Smooth muscle cell (in vitro differentiated cells): ENCODE measurements at regions not wholly inside any gene's neighbourhood (a gene's known extent, or its start where the extent isn't known, plus 50 kb on each side); places are given as distances from the start of the nearest gene placed in this dataset.

Source experiments
- DNase-seq: peaks from one replicate; lab custom pipeline; 2025; ENCODE audit not compliant: unreplicated experiment; lab: John Stamatoyannopoulos, UW
- H2AFZ ChIP-seq: fragments of 200-600 bp; sonication (generic); 2 replicates; pipeline ENCODE4 v1.6.0; 2016; ENCODE audit warnings: antibody characterized with exemption, low read depth, mild to moderate bottlenecking
- H3F3A ChIP-seq: fragments of 200-600 bp; sonication (generic); 2 replicates; pipeline ENCODE4 v1.6.0; 2017; ENCODE audit warnings: antibody characterized with exemption, low read depth
- H3K27ac ChIP-seq: fragments of 200-600 bp; sonication (generic); 2 replicates; pipeline ENCODE4 v1.5.1; 2016; ENCODE audit warnings: low read depth, mild to moderate bottlenecking
- H3K27me3 ChIP-seq: fragments of 200-600 bp; sonication (generic); 2 replicates; pipeline ENCODE4 v1.6.1; 2016; ENCODE audit warnings: low read depth, mild to moderate bottlenecking
- H3K36me3 ChIP-seq: fragments of 200-600 bp; sonication (generic); 2 replicates; pipeline ENCODE4 v1.5.1; 2016; ENCODE audit warnings: low read depth
- H3K4me1 ChIP-seq: fragments of 200-600 bp; sonication (generic); 2 replicates; pipeline ENCODE4 v1.5.1; 2016; ENCODE audit warnings: low read depth
- H3K4me2 ChIP-seq: fragments of 200-600 bp; sonication (generic); 2 replicates; pipeline ENCODE4 v1.6.0; 2016; ENCODE audit warnings: mild to moderate bottlenecking
- H3K4me3 ChIP-seq: fragments of 200-600 bp; sonication (generic); 2 replicates; pipeline ENCODE4 v1.5.1; 2016; ENCODE audit warnings: mild to moderate bottlenecking
- H3K79me2 ChIP-seq: fragments of 200-600 bp; sonication (generic); 2 replicates; pipeline ENCODE4 v1.6.0; 2016; ENCODE audit warnings: low read depth, mild to moderate bottlenecking
- H3K9ac ChIP-seq: fragments of 200-600 bp; sonication (generic); 2 replicates; pipeline ENCODE4 v1.6.0; 2016; ENCODE audit warnings: low read depth
- H3K9me3 ChIP-seq: fragments of 200-600 bp; sonication (generic); replicated peaks from 2 replicates; pipeline ENCODE4 v1.5.1; 2016; ENCODE audit warnings: low read depth
- H4K20me1 ChIP-seq: fragments of 200-600 bp; sonication (generic); 2 replicates; pipeline ENCODE4 v1.6.0; 2016; ENCODE audit warnings: low read depth
- WGBS: methylation state at CpG from one replicate; pipeline ENCODE4 v1.1.7; 2016; ENCODE audit warnings: low lambda C conversion rate; 5-methylcytosine and 5-hydroxymethylcytosine counted together
- TF ChIP-seq, protein P1 (sequence below): fragments of 200-600 bp; sonication (generic); IDR thresholded peaks from 2 replicates; pipeline ENCODE4 v1.5.1; 2017; ENCODE audit warnings: borderline replicate concordance, mild to moderate bottlenecking, antibody characterized with exemption; ENCODE audit not compliant: insufficient read depth, poor library complexity, severe bottlenecking

DNA sequence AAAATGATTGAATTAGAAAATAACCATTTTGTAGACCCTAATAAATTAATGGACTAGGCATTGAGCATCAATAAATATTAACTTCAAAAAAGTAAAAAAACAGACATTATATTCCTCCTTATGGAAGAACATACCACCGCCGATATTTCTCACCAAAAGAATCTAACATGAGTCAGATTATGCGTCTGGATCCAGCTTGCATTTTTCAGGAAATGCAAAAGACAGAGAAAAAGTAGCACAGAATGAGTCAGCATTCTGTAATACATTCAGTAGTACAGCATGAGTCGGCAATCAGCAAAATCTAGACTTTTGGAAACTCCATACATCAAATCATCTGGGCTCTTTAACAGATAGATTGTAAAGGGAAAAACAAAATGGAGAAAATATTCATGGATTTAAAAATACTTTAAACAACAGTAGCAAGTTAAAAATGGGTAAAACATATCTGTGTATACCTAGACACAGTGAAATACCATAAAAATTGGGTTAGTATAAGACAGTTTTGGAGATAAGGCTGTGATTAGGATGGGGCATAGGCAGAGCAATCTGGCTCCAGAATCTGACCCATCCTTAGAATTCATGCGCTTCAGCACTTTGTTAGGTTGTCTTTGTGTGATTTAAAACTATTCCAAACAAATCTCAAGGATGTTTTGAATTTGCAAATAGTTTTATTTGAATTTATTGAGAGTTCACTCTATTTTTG is 633.0 kb upstream of the FAM241A start:
- Histone ChIP-seq H3K9ac (peak overlapping the region; percentile 37), H3K36me3 (no peaks in the 10 kb centered on the region), H3K9me3 (no peaks in the 10 kb centered on the region), H3F3A (peaks cover 3% of the 10 kb centered on the region), H3K4me2 (peak overlapping the region; percentile 44), H3K27me3 (no peaks in the 10 kb centered on the region), H3K79me2 (no peaks in the 10 kb centered on the region), H4K20me1 (no peaks in the 10 kb centered on the region), H3K27ac (peak overlapping the region; percentile 91), H3K4me1 (peaks cover 4% of the 10 kb centered on the region), H2AFZ (no peak overlapping the region), H3K4me3 (no peak overlapping the region)
- DNase-seq, result no peak
- TF ChIP-seq, protein P1, sequence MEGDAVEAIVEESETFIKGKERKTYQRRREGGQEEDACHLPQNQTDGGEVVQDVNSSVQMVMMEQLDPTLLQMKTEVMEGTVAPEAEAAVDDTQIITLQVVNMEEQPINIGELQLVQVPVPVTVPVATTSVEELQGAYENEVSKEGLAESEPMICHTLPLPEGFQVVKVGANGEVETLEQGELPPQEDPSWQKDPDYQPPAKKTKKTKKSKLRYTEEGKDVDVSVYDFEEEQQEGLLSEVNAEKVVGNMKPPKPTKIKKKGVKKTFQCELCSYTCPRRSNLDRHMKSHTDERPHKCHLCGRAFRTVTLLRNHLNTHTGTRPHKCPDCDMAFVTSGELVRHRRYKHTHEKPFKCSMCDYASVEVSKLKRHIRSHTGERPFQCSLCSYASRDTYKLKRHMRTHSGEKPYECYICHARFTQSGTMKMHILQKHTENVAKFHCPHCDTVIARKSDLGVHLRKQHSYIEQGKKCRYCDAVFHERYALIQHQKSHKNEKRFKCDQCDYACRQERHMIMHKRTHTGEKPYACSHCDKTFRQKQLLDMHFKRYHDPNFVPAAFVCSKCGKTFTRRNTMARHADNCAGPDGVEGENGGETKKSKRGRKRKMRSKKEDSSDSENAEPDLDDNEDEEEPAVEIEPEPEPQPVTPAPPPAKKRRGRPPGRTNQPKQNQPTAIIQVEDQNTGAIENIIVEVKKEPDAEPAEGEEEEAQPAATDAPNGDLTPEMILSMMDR, result no peak
- WGBS, result 22% methylated on average over 5 of the region's 5 CpGs

DNA sequence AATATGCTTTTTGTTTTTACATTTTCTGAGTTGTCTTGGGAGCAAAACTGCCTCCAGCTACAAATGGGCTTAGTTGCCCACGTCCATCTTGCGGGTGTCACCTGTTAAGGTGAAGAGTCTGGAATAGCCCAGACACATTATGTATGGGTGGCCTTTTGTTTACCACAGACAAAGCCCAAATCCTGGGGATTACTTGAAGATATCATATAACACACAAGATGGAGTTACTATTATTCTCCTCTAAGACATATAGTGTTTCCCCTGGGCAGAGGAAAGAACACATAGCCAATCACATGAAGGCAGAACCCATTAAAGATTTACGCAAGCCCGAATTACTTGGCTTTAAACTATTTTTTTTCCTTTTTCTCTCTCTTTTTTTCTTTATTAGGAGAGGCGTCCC is 625.6 kb upstream of the FAM241A start:
- H3K36me3 ChIP-seq, result no peaks in the 10 kb centered on the region
- no peak overlapping the region for H3K4me3 ChIP-seq
- H3K4me1 ChIP-seq, result no peaks in the 10 kb centered on the region
- H3K9me3 ChIP-seq, result no peaks in the 10 kb centered on the region
- peak overlapping the region; percentile 68 for H3K4me2 ChIP-seq
- no peaks in the 10 kb centered on the region for H3K79me2 ChIP-seq
- H4K20me1 ChIP-seq, result no peaks in the 10 kb centered on the region
- TF ChIP-seq, protein P1, result no peak
- peak overlapping the region; percentile 8 for H3K27ac ChIP-seq
- H3K27me3 ChIP-seq, result no peaks in the 10 kb centered on the region
- H3F3A ChIP-seq, result no peaks in the 10 kb centered on the region
- H2AFZ ChIP-seq, result peak overlapping the region; percentile 92
- no peak for DNase-seq
- no peak overlapping the region for H3K9ac ChIP-seq
- 27% methylated on average over 5 of the region's 5 CpGs for WGBS

DNA sequence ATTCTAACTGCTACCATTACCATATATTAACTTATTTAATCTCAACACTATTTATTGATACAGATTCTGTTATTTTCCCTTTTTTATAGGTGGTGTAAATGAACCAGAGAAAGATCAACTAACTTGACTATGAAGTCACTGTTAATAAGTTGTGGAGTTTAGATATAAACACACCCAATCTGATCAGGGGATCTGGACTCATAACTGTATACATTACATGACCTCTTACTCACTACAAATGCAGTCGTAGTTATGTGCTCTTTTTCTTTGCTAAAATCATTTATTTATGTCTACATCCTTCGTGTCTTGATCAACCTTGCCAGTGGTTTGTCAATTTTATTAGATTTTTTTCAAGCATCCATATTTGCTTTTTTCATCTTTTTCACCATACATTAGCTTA is 614.8 kb upstream of the FAM241A start:
- Histone ChIP-seq H2AFZ (no peak overlapping the region), H3K4me3 (no peak overlapping the region), H4K20me1 (no peaks in the 10 kb centered on the region), H3K36me3 (no peaks in the 10 kb centered on the region), H3K9me3 (no peaks in the 10 kb centered on the region), H3K79me2 (no peaks in the 10 kb centered on the region), H3K4me2 (no peak overlapping the region), H3K4me1 (no peaks in the 10 kb centered on the region), H3K9ac (no peak overlapping the region), H3K27me3 (no peaks in the 10 kb centered on the region), H3F3A (no peaks in the 10 kb centered on the region), H3K27ac (no peak overlapping the region)
- TF ChIP-seq, protein P1, result no peak
- WGBS, result 54% methylated on average over 2 of the region's 2 CpGs
- no peak for DNase-seq

DNA sequence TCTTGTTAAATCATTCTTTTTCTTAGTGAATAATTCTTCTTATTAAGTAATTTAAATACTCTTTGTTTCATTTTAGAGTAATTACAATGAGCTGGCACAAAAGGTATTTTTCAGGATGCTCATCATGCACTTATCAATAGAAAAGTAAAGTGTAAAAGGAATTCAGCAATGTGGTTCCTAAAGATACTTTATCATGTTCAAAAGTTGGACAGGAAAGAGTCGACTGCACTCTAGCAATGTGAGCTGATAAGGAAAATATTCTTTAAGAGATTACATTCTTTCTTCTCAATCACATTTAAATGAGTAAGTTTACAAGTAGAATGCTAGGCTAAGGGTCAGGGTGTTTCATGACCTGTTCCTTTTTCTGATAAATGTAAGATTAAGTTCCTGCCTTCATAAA is 609.5 kb upstream of the FAM241A start:
- H3K9ac ChIP-seq, result no peak overlapping the region
- no peaks in the 10 kb centered on the region for H3K4me1 ChIP-seq
- no peaks in the 10 kb centered on the region for H4K20me1 ChIP-seq
- no peak overlapping the region for H3K4me3 ChIP-seq
- no peaks in the 10 kb centered on the region for H3K36me3 ChIP-seq
- H2AFZ ChIP-seq, result no peak overlapping the region
- H3K4me2 ChIP-seq, result no peak overlapping the region
- TF ChIP-seq, protein P1, result no peak
- no peaks in the 10 kb centered on the region for H3K79me2 ChIP-seq
- WGBS, result 32% methylated on average over 1 of the region's 1 CpG
- no peaks in the 10 kb centered on the region for H3F3A ChIP-seq
- no peaks in the 10 kb centered on the region for H3K27me3 ChIP-seq
- no peak overlapping the region for H3K27ac ChIP-seq
- no peak for DNase-seq
- no peaks in the 10 kb centered on the region for H3K9me3 ChIP-seq
